K562 (cell line): ENCODE measurements at regions not wholly inside any gene's neighbourhood (a gene's known extent, or its start where the extent isn't known, plus 50 kb on each side); places are given as distances from the start of the nearest gene placed in this dataset.

Source experiments
- ATAC-seq: fragments of 200-7000 bp; cut with Tn5 transposase; 3 replicates; pipeline ENCODE4 v1.9.1; 2020; ENCODE audit warnings: moderate library complexity
- BruUV-seq: library from RNA; stranded (reverse); fragments of 400-500 nt; replicated peaks from 2 replicates; lab custom pipeline; 2021; lab: Mats Ljungman, UMichigan
- CTCF ChIA-PET: fragments of 300-600 bp; formaldehyde crosslinking; extraction: SDS; loops from one replicate; lab custom pipeline; 2021; ENCODE audit warnings: low intra/inter-chr PET ratio; lab: Yijun Ruan, JAX
- POLR2A ChIA-PET: fragments of 300-600, 350-650 bp; sonication (Branson Sonifier 250); formaldehyde crosslinking; extraction: SDS; loops from one replicate; lab custom pipeline; 2021; ENCODE audit warnings: antibody characterized with exemption, inconsistent platforms; lab: Yijun Ruan, JAX
- DNase-seq, 4 experiments: peaks; one replicate each; pipeline versions ENCODE4 v3.0.0 to v3.0.0-alpha.2; 2011 to 2018; ENCODE audit warnings: low spot score in 3 of 4, mixed read lengths in 3 of 4; ENCODE audit errors: extremely low read depth in 1 of 4
- FAIRE-seq: peaks from 2 replicates; lab custom pipeline; 2011; peaks lifted over from hg19 to GRCh38; lab: Jason Lieb, UNC
- H2AFZ ChIP-seq: 2 replicates; pipeline ENCODE4 v1.6.0; 2011; ENCODE audit warnings: low read depth, low read length, control low read depth, inconsistent platforms
- H3K27ac ChIP-seq: fragments of 200-600 bp; 3 replicates; pipeline ENCODE4 v1.8.0; 2011; ENCODE audit warnings: low read depth, mild to moderate bottlenecking, control low read depth, inconsistent platforms, low read length, moderate library complexity, mixed read lengths; ENCODE audit errors: extremely low read depth
- H3K27me3 ChIP-seq, 2 experiments: fragments of 300-600 bp in 1 of 2; 2 replicates in 1 of 2; 3 replicates in 1 of 2; pipeline versions ENCODE4 v1.6.0 to v1.8.0; 2011; ENCODE audit warnings: inconsistent platforms in 2 of 2, low read length in 2 of 2, mild to moderate bottlenecking in 1 of 2, mixed read lengths in 1 of 2, moderate library complexity in 1 of 2; ENCODE audit not compliant: control insufficient read depth in 2 of 2, insufficient read depth in 2 of 2
- H3K36me3 ChIP-seq: fragments of 300-600 bp; 3 replicates; pipeline ENCODE4 v1.8.0; 2011; ENCODE audit warnings: mild to moderate bottlenecking, low read length, inconsistent platforms; ENCODE audit not compliant: control insufficient read depth, insufficient read depth
- H3K4me1 ChIP-seq, 2 experiments: fragments of 200-600 bp in 1 of 2; replicated peaks in 1 of 2; 2 replicates in 1 of 2; 3 replicates in 1 of 2; pipeline versions ENCODE4 v1.5.1 to v1.8.0; 2011; ENCODE audit warnings: inconsistent platforms in 2 of 2, low read length in 2 of 2, mild to moderate bottlenecking in 1 of 2, mixed read lengths in 1 of 2, moderate library complexity in 1 of 2; ENCODE audit not compliant: control insufficient read depth in 2 of 2, insufficient read depth in 2 of 2
- H3K4me2 ChIP-seq: 2 replicates; pipeline ENCODE4 v1.6.1; 2011; ENCODE audit warnings: low read length, control low read depth, inconsistent platforms, mixed read lengths; ENCODE audit not compliant: insufficient read depth
- H3K4me3 ChIP-seq: fragments of 200-600 bp; sonication (generic), shearing (Covaris generic); 2 replicates; pipeline ENCODE4 v1.5.1; 2016; ENCODE audit warnings: control low read depth, inconsistent platforms
- H3K79me2 ChIP-seq: fragments of 200-600 bp; 3 replicates; pipeline ENCODE4 v1.8.0; 2011; ENCODE audit warnings: low read length, inconsistent platforms; ENCODE audit not compliant: control insufficient read depth, insufficient read depth
- H3K9ac ChIP-seq, 2 experiments: 2 replicates each; pipeline versions ENCODE4 v1.6.0 to v1.6.1; 2011; ENCODE audit warnings: low read depth in 2 of 2, low read length in 2 of 2, control low read depth in 1 of 2, inconsistent platforms in 1 of 2, mild to moderate bottlenecking in 1 of 2, mixed read lengths in 1 of 2; ENCODE audit not compliant: insufficient read depth in 1 of 2
- H3K9me1 ChIP-seq: one replicate; pipeline ENCODE4 v1.6.0; 2011; ENCODE audit warnings: inconsistent platforms, mild to moderate bottlenecking, low read length, moderate library complexity; ENCODE audit not compliant: control insufficient read depth, insufficient read depth
- H3K9me3 ChIP-seq: replicated peaks from 2 replicates; pipeline ENCODE4 v1.5.1; 2011; ENCODE audit warnings: low read depth, low read length, inconsistent platforms; ENCODE audit not compliant: control insufficient read depth, insufficient read depth
- H4K20me1 ChIP-seq: replicated peaks from 2 replicates; pipeline ENCODE4 v1.6.1; 2011; ENCODE audit warnings: low read length, inconsistent platforms, mixed read lengths; ENCODE audit not compliant: control insufficient read depth, insufficient read depth
- ATF7 ChIP-seq: fragments of 450-650 bp; IDR thresholded peaks from 2 replicates; pipeline ENCODE4 v1.7.1; 2014; ENCODE audit warnings: mild to moderate bottlenecking, moderate library complexity
- EP300 ChIP-seq: IDR thresholded peaks from 2 replicates; pipeline ENCODE4 v1.6.1; 2012; ENCODE audit warnings: low read length, improper control_type of control experiment
- IRF2 ChIP-seq: sonication (generic); formaldehyde crosslinking; IDR thresholded peaks from 2 replicates; pipeline ENCODE4 v1.8.1; 2022; ENCODE audit warnings: mild to moderate bottlenecking, missing genetic modification reagents
- MAFG ChIP-seq: fragments of 450-650 bp; conservative IDR thresholded peaks from 2 replicates; pipeline ENCODE4 v1.6.1; 2016; ENCODE audit warnings: missing genetic modification characterization, missing compliant biosample characterization
- RNF2 ChIP-seq: sonication (generic); IDR thresholded peaks from 2 replicates; pipeline ENCODE4 v1.6.1; 2016
- ZNF174 ChIP-seq: fragments of 250-450 bp; sonication (Bioruptor Pico); IDR thresholded peaks from 2 replicates; pipeline ENCODE4 v1.4.0; 2020; ENCODE audit warnings: mild to moderate bottlenecking
- ZNF253 ChIP-seq: fragments of 250-450 bp; sonication (Bioruptor Pico); conservative IDR thresholded peaks from 2 replicates; pipeline ENCODE4 v1.6.1; 2021; ENCODE audit warnings: mild to moderate bottlenecking
- ZNF316 ChIP-seq: fragments of 450-650 bp; IDR thresholded peaks from 2 replicates; pipeline ENCODE4 v1.6.1; 2016
- WGBS: fragments of 100-300 bp; shearing (Covaris generic); methylation state at CpG from one replicate; pipeline ENCODE4 v1.1.6; 2016; ENCODE audit warnings: low coverage, mixed read lengths; ENCODE audit not compliant: insufficient coverage; ENCODE audit errors: missing lambda C conversion rate; 5-methylcytosine and 5-hydroxymethylcytosine counted together
- in situ Hi-C: fragments of 300-500 bp; cut with MboI; formaldehyde crosslinking; loops from 4 replicates; pipeline ENCODE4 v1.15.0; 2018; ENCODE audit warnings: inconsistent platforms, mixed read lengths
- intact Hi-C: fragments of 100-400 bp; cut with micrococcal nuclease; formaldehyde crosslinking; loops from 2 replicates; pipeline ENCODE4 v1.14.2; 2022
- TF ChIP-seq, protein P1 (sequence below): fragments of 450-650 bp; formaldehyde crosslinking; IDR thresholded peaks from 2 replicates; pipeline ENCODE4 v1.4.0; 2020; ENCODE audit warnings: mild to moderate bottlenecking, moderate library complexity
- TF ChIP-seq, protein P2 (sequence below): fragments of 250-450 bp; sonication (Bioruptor Pico); IDR thresholded peaks from 2 replicates; pipeline ENCODE4 v1.8.0; 2021; ENCODE audit warnings: borderline replicate concordance, mild to moderate bottlenecking, moderate library complexity; ENCODE audit not compliant: poor library complexity, severe bottlenecking
- TF ChIP-seq, protein P3 (sequence below): fragments of 250-450 bp; sonication (Bioruptor Pico); IDR thresholded peaks from 2 replicates; pipeline ENCODE4 v1.5.0; 2021; ENCODE audit warnings: mild to moderate bottlenecking, borderline replicate concordance

DNA sequence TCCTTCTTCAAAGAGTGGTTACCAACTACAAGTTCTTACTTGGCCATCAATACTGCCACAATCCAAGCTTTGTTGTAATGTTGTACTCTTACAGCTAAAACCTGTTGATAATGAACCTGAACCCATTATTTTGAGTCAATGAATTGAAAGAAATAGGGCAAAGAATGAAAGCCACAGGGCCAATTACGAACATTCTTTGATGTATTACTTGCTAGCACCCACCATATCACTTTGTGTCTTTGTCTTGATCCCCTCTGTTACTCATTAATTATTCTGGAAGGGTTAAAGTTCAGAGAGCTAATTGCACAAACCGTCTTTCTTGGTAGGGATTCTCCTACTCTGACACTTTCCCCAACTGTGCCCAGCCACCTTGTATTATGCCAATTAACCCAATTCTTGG is 53.2 kb upstream of the TFEC start:
- Histone ChIP-seq H2AFZ (no peak overlapping the region), H3K4me3 (no peak overlapping the region), H3K9ac (no peak overlapping the region), H3K36me3 (no peaks in the 10 kb centered on the region)
- DNase-seq = no peak
- POLR2A ChIA-PET = interaction anchor here (0.6 kb wide), 1 partner anchor 19 kb away, joined by 3 read pairs; no protein-coding TSS in a partner anchor
- WGBS = 0% methylated on average over 2 of the region's 2 CpGs
- no peak for TF ChIP-seq RNF2
- TF ChIP-seq, all 486 proteins: peak for 0
- in situ Hi-C loops = no loop called here
- BruUV-seq = no TSS peak
- ATAC-seq = no peak
- Histone ChIP-seq H3K79me2 (no peaks in the 10 kb centered on the region), H3K4me2 (no peak overlapping the region), H4K20me1 (no peaks in the 10 kb centered on the region), H3K27me3 (no peaks in the 10 kb centered on the region), H3K9me3 (no peaks in the 10 kb centered on the region), H3K27ac (no peak overlapping the region), H3K4me1 (no peaks in the 10 kb centered on the region), H3K9me1 (no peaks in the 10 kb centered on the region)
- intact Hi-C loops = loop anchor here (10.0 kb wide), 1 partner anchor 61 kb away; no protein-coding TSS in a partner anchor
- FAIRE-seq = no peak
- CTCF ChIA-PET = no interaction called here

DNA sequence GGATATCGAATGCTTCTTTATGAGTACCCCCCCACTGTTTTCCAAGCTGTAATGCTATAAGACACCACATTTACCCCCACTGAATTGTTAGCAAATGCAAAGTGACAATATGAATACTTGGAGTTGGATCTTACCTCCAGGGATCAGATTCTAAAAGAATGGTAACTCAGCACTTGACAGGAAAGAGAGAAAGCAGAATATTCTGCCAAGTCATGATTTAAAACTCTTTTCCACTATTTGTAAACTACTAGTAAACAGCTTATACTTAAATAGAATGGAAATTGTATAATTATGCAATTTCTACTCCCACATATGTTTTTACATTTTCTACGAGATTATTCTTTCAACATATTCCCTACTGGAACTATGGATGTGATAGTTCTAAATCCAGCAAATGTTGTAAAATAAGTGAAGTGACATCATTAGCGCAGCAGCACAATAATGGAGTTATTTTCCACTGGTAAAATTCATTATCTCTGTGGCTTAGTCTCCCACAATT is 56.0 kb upstream of the TFEC start:
- intact Hi-C loops = loop anchor here (10.0 kb wide), 1 partner anchor 58 kb away; no protein-coding TSS in a partner anchor
- H3K27me3 ChIP-seq = no peaks in the 10 kb centered on the region
- no peaks in the 10 kb centered on the region for H3K9me1 ChIP-seq
- no peaks in the 10 kb centered on the region for H3K4me1 ChIP-seq
- H3K36me3 ChIP-seq = no peaks in the 10 kb centered on the region
- H3K9ac ChIP-seq = no peak overlapping the region
- no peak overlapping the region for H3K4me2 ChIP-seq
- in situ Hi-C loops = no loop called here
- H3K4me3 ChIP-seq = no peak overlapping the region
- H2AFZ ChIP-seq = no peak overlapping the region
- no peak for DNase-seq
- H4K20me1 ChIP-seq = no peaks in the 10 kb centered on the region
- ATAC-seq = no peak
- WGBS = 0% methylated on average over 3 of the region's 3 CpGs
- no peaks in the 10 kb centered on the region for H3K79me2 ChIP-seq
- POLR2A ChIA-PET = no interaction called here
- no TSS peak for BruUV-seq
- H3K27ac ChIP-seq = no peak overlapping the region
- H3K9me3 ChIP-seq = no peaks in the 10 kb centered on the region
- CTCF ChIA-PET = no interaction called here
- no peak for FAIRE-seq
- TF ChIP-seq ZNF316 (peak; percentile 10; the same call in 1 of the 2 replicates), ATF7 (no peak), ZNF174 (CRISPR knock-in tag) (no peak), EP300 (no peak), IRF2 (no peak), ZNF253 (no peak), MAFG (peak; percentile 41; the same call in 1 of the 2 replicates)
- TF ChIP-seq, protein P1, sequence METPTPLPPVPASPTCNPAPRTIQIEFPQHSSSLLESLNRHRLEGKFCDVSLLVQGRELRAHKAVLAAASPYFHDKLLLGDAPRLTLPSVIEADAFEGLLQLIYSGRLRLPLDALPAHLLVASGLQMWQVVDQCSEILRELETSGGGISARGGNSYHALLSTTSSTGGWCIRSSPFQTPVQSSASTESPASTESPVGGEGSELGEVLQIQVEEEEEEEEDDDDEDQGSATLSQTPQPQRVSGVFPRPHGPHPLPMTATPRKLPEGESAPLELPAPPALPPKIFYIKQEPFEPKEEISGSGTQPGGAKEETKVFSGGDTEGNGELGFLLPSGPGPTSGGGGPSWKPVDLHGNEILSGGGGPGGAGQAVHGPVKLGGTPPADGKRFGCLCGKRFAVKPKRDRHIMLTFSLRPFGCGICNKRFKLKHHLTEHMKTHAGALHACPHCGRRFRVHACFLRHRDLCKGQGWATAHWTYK (CRISPR knock-in tag) = no peak
- TF ChIP-seq, protein P2, sequence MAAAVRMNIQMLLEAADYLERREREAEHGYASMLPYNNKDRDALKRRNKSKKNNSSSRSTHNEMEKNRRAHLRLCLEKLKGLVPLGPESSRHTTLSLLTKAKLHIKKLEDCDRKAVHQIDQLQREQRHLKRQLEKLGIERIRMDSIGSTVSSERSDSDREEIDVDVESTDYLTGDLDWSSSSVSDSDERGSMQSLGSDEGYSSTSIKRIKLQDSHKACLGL = no peak
- TF ChIP-seq, protein P3, sequence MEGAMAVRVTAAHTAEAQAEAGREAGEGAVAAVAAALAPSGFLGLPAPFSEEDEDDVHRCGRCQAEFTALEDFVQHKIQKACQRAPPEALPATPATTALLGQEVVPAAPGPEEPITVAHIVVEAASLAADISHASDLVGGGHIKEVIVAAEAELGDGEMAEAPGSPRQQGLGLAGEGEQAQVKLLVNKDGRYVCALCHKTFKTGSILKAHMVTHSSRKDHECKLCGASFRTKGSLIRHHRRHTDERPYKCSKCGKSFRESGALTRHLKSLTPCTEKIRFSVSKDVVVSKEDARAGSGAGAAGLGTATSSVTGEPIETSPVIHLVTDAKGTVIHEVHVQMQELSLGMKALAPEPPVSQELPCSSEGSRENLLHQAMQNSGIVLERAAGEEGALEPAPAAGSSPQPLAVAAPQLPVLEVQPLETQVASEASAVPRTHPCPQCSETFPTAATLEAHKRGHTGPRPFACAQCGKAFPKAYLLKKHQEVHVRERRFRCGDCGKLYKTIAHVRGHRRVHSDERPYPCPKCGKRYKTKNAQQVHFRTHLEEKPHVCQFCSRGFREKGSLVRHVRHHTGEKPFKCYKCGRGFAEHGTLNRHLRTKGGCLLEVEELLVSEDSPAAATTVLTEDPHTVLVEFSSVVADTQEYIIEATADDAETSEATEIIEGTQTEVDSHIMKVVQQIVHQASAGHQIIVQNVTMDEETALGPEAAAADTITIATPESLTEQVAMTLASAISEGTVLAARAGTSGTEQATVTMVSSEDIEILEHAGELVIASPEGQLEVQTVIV (CRISPR knock-in tag) = no peak
